MM.1S (cell line): ENCODE measurements at regions not wholly inside any gene's neighbourhood (a gene's known extent, or its start where the extent isn't known, plus 50 kb on each side); places are given as distances from the start of the nearest gene placed in this dataset.

Experiments used
- CTCF ChIP-seq: fragments of 300-600 bp; sonication (generic); IDR thresholded peaks from 2 replicates; pipeline ENCODE4 v1.5.1; 2016; ENCODE audit warnings: antibody characterized with exemption, low read length, mixed read lengths
- EZH2 ChIP-seq: fragments of 300-600 bp; sonication (generic); optimal IDR thresholded peaks from 2 replicates; pipeline ENCODE3; 2017; ENCODE audit warnings: low read depth, mild to moderate bottlenecking, antibody characterized with exemption, low read length, mixed read lengths
- EZH2phosphoT487 ChIP-seq: fragments of 300-600 bp; sonication (generic); IDR thresholded peaks from 2 replicates; pipeline ENCODE4 v1.6.1; 2018; ENCODE audit warnings: antibody characterized with exemption, low read length

- no peak for TF ChIP-seq CTCF
- TF ChIP-seq EZH2 = no peak
- no peak for TF ChIP-seq EZH2phosphoT487
Measured at GRCh38 chr17:71292006-71292405, 828.8 kb upstream of the SOX9 start.
